Neural progenitor cell (in vitro differentiated cells): ENCODE measurements at regions not wholly inside any gene's neighbourhood (a gene's known extent, or its start where the extent isn't known, plus 50 kb on each side); places are given as distances from the start of the nearest gene placed in this dataset.

Experiments used
- CTCF ChIP-seq: fragments of 200-600 bp; sonication (generic); IDR thresholded peaks from 2 replicates; pipeline ENCODE4 v1.5.1; 2017; ENCODE audit warnings: antibody characterized with exemption, mild to moderate bottlenecking
- EZH2phosphoT487 ChIP-seq: fragments of 200-600 bp; sonication (generic); IDR thresholded peaks from 2 replicates; pipeline ENCODE4 v1.6.1; 2017; ENCODE audit warnings: antibody characterized with exemption

- no peak for TF ChIP-seq CTCF
- no peak for TF ChIP-seq EZH2phosphoT487
These were observed 231.7 kb upstream of the PGRMC2 start for GRCh38 chr4:128519163-128519830.
